Uterus (tissue), 3 donors: ENCODE measurements at regions not wholly inside any gene's neighbourhood (a gene's known extent, or its start where the extent isn't known, plus 50 kb on each side); places are given as distances from the start of the nearest gene placed in this dataset.

ENCODE experiments used
- DNase-seq, 2 donors: peaks; one replicate each; pipeline ENCODE4 v3.0.0-alpha.2; 2019 to 2020
- H3K27ac ChIP-seq, 2 donors: fragments of 200-600 bp; sonication (generic); 1 replicate in 1 of 2; 2 replicates in 1 of 2; pipeline ENCODE4 v1.5.1; 2016 to 2018
- H3K27me3 ChIP-seq, 2 donors: fragments of 200-600 bp; sonication (generic); one replicate each; pipeline ENCODE4 v1.5.1; 2018 to 2019; ENCODE audit warnings: control low read depth in 1 of 2
- H3K36me3 ChIP-seq, 2 donors: fragments of 200-600 bp; sonication (generic); one replicate each; pipeline ENCODE4 v1.5.1; 2019; ENCODE audit warnings: control low read depth in 1 of 2
- H3K4me1 ChIP-seq, 2 donors: fragments of 200-600 bp; sonication (generic); one replicate each; pipeline ENCODE4 v1.5.1; 2018 to 2019; ENCODE audit warnings: control low read depth in 1 of 2
- H3K4me3 ChIP-seq, 2 donors: fragments of 200-600 bp; sonication (generic); 1 replicate in 1 of 2; 2 replicates in 1 of 2; pipeline ENCODE4 v1.5.1; 2018 to 2019; ENCODE audit warnings: mild to moderate bottlenecking in 1 of 2
- H3K9me3 ChIP-seq, 2 donors: fragments of 200-600 bp; sonication (generic); one replicate each; pipeline ENCODE4 v1.5.1; 2019; ENCODE audit warnings: control low read depth in 1 of 2
- POLR2A ChIP-seq, 2 donors: fragments of 450-650 bp; IDR thresholded peaks; one replicate each; pipeline ENCODE4 v1.6.1; 2016; ENCODE audit warnings: antibody characterized with exemption in 2 of 2, mild to moderate bottlenecking in 1 of 2, moderate library complexity in 1 of 2
- intact Hi-C: fragments of 100-400 bp; cut with DNase I; formaldehyde crosslinking; loops from one replicate; pipeline ENCODE4 v1.15.1; 2023; ENCODE audit warnings: low total_unique reads
- TF ChIP-seq, protein P1 (sequence below), 4 experiments: fragments of 200-600 bp in 2 of 4; fragments of 450-650 bp in 2 of 4; sonication (generic) in 2 of 4; IDR thresholded peaks; one replicate each; pipeline ENCODE4 v1.5.1; 2016 to 2019; ENCODE audit warnings: antibody characterized with exemption in 4 of 4, mild to moderate bottlenecking in 2 of 4, moderate library complexity in 1 of 4
- donor health status: DM: yes; HTN: yes; CAD: no.

DNA sequence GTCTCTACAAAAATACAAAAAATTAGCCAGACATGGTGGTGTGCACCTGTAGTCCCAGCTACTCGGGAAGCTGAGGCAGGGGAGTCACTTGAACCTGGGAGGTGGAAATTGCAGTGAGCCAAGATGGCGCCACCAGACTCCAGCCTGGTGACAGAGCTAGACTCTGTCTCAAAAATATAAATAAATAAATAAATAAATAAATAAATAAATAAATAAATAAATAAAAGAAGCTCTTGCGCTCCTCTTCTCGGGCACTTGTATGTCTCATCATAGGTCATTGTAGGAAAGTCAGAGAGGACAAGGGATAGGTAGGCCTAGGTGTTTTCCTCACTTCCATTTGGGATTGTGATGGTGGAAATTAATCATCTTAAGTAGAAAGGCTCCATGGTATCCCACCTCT is 252.8 kb downstream of the PIK3R1 start:
- TF ChIP-seq, protein P1, sequence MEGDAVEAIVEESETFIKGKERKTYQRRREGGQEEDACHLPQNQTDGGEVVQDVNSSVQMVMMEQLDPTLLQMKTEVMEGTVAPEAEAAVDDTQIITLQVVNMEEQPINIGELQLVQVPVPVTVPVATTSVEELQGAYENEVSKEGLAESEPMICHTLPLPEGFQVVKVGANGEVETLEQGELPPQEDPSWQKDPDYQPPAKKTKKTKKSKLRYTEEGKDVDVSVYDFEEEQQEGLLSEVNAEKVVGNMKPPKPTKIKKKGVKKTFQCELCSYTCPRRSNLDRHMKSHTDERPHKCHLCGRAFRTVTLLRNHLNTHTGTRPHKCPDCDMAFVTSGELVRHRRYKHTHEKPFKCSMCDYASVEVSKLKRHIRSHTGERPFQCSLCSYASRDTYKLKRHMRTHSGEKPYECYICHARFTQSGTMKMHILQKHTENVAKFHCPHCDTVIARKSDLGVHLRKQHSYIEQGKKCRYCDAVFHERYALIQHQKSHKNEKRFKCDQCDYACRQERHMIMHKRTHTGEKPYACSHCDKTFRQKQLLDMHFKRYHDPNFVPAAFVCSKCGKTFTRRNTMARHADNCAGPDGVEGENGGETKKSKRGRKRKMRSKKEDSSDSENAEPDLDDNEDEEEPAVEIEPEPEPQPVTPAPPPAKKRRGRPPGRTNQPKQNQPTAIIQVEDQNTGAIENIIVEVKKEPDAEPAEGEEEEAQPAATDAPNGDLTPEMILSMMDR (IDR thresholded peaks at IDR 0.05) = no peak
- TF ChIP-seq POLR2A (IDR thresholded peaks at IDR 0.05) = no peak
- intact Hi-C loops = loop anchor here (10.0 kb wide), 1 partner anchor 184 kb away; no protein-coding TSS in a partner anchor
- no peak for DNase-seq
- Histone ChIP-seq H3K4me1 (no peaks in the 10 kb centered on the region), H3K36me3 (no peaks in the 10 kb centered on the region), H3K9me3 (no peaks in the 10 kb centered on the region), H3K27ac (no peak overlapping the region), H3K4me3 (no peak overlapping the region), H3K27me3 (no peaks in the 10 kb centered on the region)

DNA sequence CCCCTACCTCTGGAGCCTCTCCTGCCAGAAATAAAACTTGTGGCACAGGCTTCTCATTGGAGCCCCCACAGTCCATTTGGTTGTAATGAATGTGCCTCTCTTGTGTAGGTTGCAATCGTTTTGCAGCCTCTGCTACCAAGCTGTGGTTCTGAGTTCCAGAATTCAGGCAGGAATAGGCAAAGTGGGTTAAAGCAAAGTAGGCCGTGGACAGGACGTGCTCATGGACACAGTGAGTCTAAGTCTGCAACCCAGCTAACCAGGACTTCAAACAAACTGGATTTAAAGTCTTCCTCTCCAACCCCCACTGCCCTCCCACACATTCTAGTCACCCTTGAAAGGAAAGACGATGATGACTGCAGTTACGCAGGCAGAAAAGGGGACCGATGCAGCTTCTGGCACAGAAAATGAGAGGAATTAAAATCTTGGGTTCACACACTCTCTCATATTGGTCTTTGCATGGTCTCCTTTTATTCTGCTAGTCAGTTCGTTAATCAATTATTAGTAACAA is 260.0 kb downstream of the PIK3R1 start:
- Histone ChIP-seq H3K27ac (no peak overlapping the region), H3K27me3 (no peaks in the 10 kb centered on the region), H3K4me1 (peaks cover 0 to 17% of the 10 kb centered on the region in 2 donors), H3K4me3 (no peak overlapping the region), H3K9me3 (no peaks in the 10 kb centered on the region), H3K36me3 (no peaks in the 10 kb centered on the region)
- TF ChIP-seq, protein P1 (IDR thresholded peaks at IDR 0.05) = no peak
- no peak for TF ChIP-seq POLR2A (IDR thresholded peaks at IDR 0.05)
- DNase-seq = no peak
- intact Hi-C loops = no loop called here

GRCh38 chr5:68476854-68477253 is 261.3 kb downstream of the PIK3R1 start:
- TF ChIP-seq POLR2A (IDR thresholded peaks at IDR 0.05) = no peak
- TF ChIP-seq, protein P1 (IDR thresholded peaks at IDR 0.05) = no peak
- H3K9me3 ChIP-seq = no peaks in the 10 kb centered on the region
- H3K27ac ChIP-seq = peak overlapping the region; percentile 86 to 88
- H3K27me3 ChIP-seq = no peaks in the 10 kb centered on the region
- intact Hi-C loops = no loop called here
- peaks cover 0 to 17% of the 10 kb centered on the region in 2 donors for H3K4me1 ChIP-seq
- H3K36me3 ChIP-seq = no peaks in the 10 kb centered on the region
- no peak for DNase-seq
- H3K4me3 ChIP-seq = no peak overlapping the region

DNA sequence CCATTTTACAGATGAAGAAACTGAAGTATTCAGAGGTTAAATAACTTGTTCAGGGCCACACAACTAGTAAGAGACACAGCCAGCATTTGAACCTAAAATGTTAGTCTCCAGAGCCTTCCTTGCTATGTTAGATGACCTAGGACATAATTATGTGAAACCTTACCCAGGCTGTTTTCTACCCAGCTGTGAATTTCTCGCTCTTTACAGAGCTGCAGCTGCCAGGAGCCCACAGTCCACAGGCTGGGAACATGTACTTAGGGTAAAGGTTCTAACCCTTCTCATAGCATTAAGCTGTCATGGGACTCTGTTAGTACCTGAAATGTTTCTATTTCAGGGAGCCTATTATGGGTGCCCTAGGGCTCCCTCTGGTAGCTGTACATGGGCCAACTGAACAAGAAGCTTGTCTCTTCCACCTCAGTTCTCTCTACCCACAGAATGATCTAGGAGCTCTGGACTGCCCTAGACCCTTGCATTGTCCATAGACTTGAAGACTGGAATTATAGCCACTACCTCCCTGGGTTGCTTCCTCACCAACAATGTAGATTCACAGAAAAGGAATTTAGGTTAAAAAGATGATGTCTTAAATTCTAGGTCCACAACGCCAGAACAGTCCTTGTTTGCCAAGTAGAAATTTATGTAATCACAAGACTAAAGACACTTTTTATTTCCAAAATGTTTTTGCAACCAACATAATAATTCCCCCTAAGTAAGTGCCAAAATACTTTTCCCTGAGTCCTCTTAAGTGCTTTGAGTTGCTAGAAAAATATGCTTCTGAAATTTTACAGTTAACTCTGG is 262.9 kb downstream of the PIK3R1 start:
- Histone ChIP-seq H3K4me3 (no peak overlapping the region), H3K9me3 (no peaks in the 10 kb centered on the region), H3K27me3 (no peaks in the 10 kb centered on the region), H3K27ac (peak overlapping the region; percentile 86 to 88), H3K4me1 (peaks cover 0 to 17% of the 10 kb centered on the region in 2 donors), H3K36me3 (no peaks in the 10 kb centered on the region)
- DNase-seq = no peak
- TF ChIP-seq, protein P1 (IDR thresholded peaks at IDR 0.05) = no peak
- TF ChIP-seq POLR2A (IDR thresholded peaks at IDR 0.05) = no peak
- intact Hi-C loops = no loop called here

- DNase-seq = no peak
- Histone ChIP-seq H3K9me3 (no peaks in the 10 kb centered on the region), H3K27me3 (no peaks in the 10 kb centered on the region), H3K4me3 (no peak overlapping the region), H3K4me1 (peaks cover 0 to 17% of the 10 kb centered on the region in 2 donors), H3K27ac (peak overlapping the region; percentile 86 to 88), H3K36me3 (no peaks in the 10 kb centered on the region)
- intact Hi-C loops = no loop called here
- TF ChIP-seq, protein P1 (IDR thresholded peaks at IDR 0.05) = no peak
- TF ChIP-seq POLR2A (IDR thresholded peaks at IDR 0.05) = no peak
These were observed 264.0 kb downstream of the PIK3R1 start for GRCh38 chr5:68479524-68479923.
